Esophagus squamous epithelium (tissue), 5 donors: ENCODE measurements at regions not wholly inside any gene's neighbourhood (a gene's known extent, or its start where the extent isn't known, plus 50 kb on each side); places are given as distances from the start of the nearest gene placed in this dataset.

Experiments used
- DNase-seq: peaks from one replicate; lab custom pipeline; 2025; lab: John Stamatoyannopoulos, UW
- H3K27ac ChIP-seq, 4 donors: fragments of 200-600 bp; sonication (generic); one replicate each; pipeline ENCODE4 v1.5.1; 2016 to 2019; ENCODE audit warnings: mild to moderate bottlenecking in 1 of 4
- H3K27me3 ChIP-seq, 4 donors: fragments of 200-600 bp; sonication (generic); 1 replicate in 3 of 4; 2 replicates in 1 of 4; pipeline versions ENCODE4 v1.5.1 to v1.6.0; 2017 to 2021; ENCODE audit warnings: antibody characterized with exemption in 1 of 4
- H3K36me3 ChIP-seq, 3 donors: fragments of 200-600 bp; sonication (generic); one replicate each; pipeline ENCODE4 v1.5.1; 2016 to 2019
- H3K4me1 ChIP-seq, 3 donors: fragments of 200-600 bp; sonication (generic); one replicate each; pipeline ENCODE4 v1.5.1; 2017 to 2019
- H3K4me3 ChIP-seq, 4 donors: fragments of 200-600 bp; sonication (generic); 1 replicate in 3 of 4; 2 replicates in 1 of 4; pipeline ENCODE4 v1.5.1; 2016 to 2019; ENCODE audit warnings: mild to moderate bottlenecking in 2 of 4, moderate library complexity in 1 of 4
- H3K9me3 ChIP-seq, 3 donors: fragments of 200-600 bp; sonication (generic); one replicate each; pipeline ENCODE4 v1.5.1; 2016 to 2019
- CTCF ChIP-seq, 6 experiments: fragments of 450-650 bp in 4 of 6; fragments of 200-600 bp in 2 of 6; sonication (generic) in 2 of 6; IDR thresholded peaks; one replicate each; pipeline ENCODE4 v1.5.1; 2016 to 2019; ENCODE audit warnings: antibody characterized with exemption in 6 of 6, mild to moderate bottlenecking in 4 of 6, moderate library complexity in 4 of 6
- POLR2A ChIP-seq, 4 donors: fragments of 450-650 bp; IDR thresholded peaks; one replicate each; pipeline ENCODE4 v1.6.1; 2017; ENCODE audit warnings: antibody characterized with exemption in 4 of 4, mild to moderate bottlenecking in 4 of 4, moderate library complexity in 3 of 4
- WGBS, 2 donors: methylation state at CpG; one replicate each; pipeline ENCODE4 v1.1.5; 2018; 5-methylcytosine and 5-hydroxymethylcytosine counted together
- intact Hi-C: fragments of 100-400 bp; cut with DNase I; formaldehyde crosslinking; loops from one replicate; pipeline ENCODE4 v1.15.0; 2022
- small RNA-seq, 4 donors: library from RNA; depleted of rRNA; stranded (forward); fragments of <200 nt; gene quantifications; one replicate each; pipeline ENCODE3, GENCODE V24; 2016
- donor health status: DM: yes; HTN: yes; CAD: no.

- TF ChIP-seq POLR2A (IDR thresholded peaks at IDR 0.05) (no peak), CTCF (IDR thresholded peaks at IDR 0.05) (no peak)
- Histone ChIP-seq H3K27me3 (peaks cover 0 to 37% (median 1%) of the 10 kb centered on the region in 4 donors), H3K27ac (no peak overlapping the region), H3K4me1 (no peaks in the 10 kb centered on the region), H3K9me3 (peaks cover 0 to 21% (median 11%) of the 10 kb centered on the region in 3 donors), H3K4me3 (no peak overlapping the region), H3K36me3 (no peaks in the 10 kb centered on the region)
- DNase-seq = no peak
- intact Hi-C loops = no loop called here
- WGBS, 2 donors = 78 to 81% methylated on average over 10 to 14 of the region's 16 CpGs
Observed at GRCh38 chr16:31819948-31820347, 53.7 kb upstream of the ZNF267 start.

Small RNA genes lying in the stretch of these regions (small RNA-seq; reads per million reads assigned to genes)
- 0 reads per million in 4 donors for gene AC074050.1
